ENCODE measurements at regions not wholly inside any gene's neighbourhood (a gene's known extent, or its start where the extent isn't known, plus 50 kb on each side); places are given as distances from the start of the nearest gene placed in this dataset.

DNA sequence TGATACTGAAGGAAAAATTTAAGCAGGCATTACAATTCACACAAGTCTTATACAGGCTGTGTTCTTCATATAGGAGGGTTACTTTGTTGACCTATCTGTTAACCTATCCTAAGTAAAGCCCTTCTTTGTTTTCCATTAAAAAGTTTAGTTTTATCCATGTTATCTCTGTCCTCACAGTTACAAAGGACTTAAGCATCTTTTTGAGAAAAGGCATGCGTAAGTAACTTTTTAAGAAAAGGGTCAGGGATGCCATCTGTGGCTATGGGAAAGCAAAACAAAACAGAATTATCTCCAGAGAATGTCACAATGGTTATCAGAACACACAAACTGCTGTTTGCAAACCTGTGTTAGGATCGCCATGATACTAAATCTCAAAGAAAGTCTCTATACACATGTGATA, 295.8 kb upstream of the MTPN start:
- TF ChIP-seq, protein P1, sequence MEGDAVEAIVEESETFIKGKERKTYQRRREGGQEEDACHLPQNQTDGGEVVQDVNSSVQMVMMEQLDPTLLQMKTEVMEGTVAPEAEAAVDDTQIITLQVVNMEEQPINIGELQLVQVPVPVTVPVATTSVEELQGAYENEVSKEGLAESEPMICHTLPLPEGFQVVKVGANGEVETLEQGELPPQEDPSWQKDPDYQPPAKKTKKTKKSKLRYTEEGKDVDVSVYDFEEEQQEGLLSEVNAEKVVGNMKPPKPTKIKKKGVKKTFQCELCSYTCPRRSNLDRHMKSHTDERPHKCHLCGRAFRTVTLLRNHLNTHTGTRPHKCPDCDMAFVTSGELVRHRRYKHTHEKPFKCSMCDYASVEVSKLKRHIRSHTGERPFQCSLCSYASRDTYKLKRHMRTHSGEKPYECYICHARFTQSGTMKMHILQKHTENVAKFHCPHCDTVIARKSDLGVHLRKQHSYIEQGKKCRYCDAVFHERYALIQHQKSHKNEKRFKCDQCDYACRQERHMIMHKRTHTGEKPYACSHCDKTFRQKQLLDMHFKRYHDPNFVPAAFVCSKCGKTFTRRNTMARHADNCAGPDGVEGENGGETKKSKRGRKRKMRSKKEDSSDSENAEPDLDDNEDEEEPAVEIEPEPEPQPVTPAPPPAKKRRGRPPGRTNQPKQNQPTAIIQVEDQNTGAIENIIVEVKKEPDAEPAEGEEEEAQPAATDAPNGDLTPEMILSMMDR (conservative IDR thresholded peaks at IDR 0.05): no peak
- Histone ChIP-seq H3T11ph (ENCODE audit: low read length) (no peak overlapping the region), H2AFZ (ENCODE audit: low read length) (no peak overlapping the region), H3K4me1 (ENCODE audit: insufficient read depth, low read length) (no peaks in the 10 kb centered on the region), H2BK20ac (ENCODE audit: low read depth, low read length, poor library complexity, severe bottlenecking) (no peak overlapping the region), H4K91ac (ENCODE audit: insufficient read length, low read depth, low read length) (no peak overlapping the region), H4K5ac (ENCODE audit: insufficient read length, low read depth, low read length) (no peak overlapping the region), H3K4me2 (ENCODE audit: insufficient read depth, insufficient read length, low read length) (no peak overlapping the region), H2BK12ac (ENCODE audit: insufficient read length, low read depth, low read length) (no peak overlapping the region), H3K23ac (ENCODE audit: insufficient read length, low read depth, low read length) (no peak overlapping the region), H4K20me1 (ENCODE audit: control insufficient read depth, insufficient read depth, insufficient read length) (no peaks in the 10 kb centered on the region), H2BK15ac (ENCODE audit: low read depth, low read length) (no peak overlapping the region), H3K9ac (ENCODE audit: extremely low read depth, insufficient read length, low read length) (no peak overlapping the region), H4K8ac (replicated peaks; ENCODE audit: insufficient read length, low read depth, low read length) (no peak overlapping the region), H2AK5ac (ENCODE audit: insufficient read length, low read length) (no peak overlapping the region), H3K14ac (ENCODE audit: insufficient read depth, low read length) (no peak overlapping the region), H3K18ac (ENCODE audit: insufficient read length, low read depth, low read length) (no peak overlapping the region), H3K27me3 (ENCODE audit: insufficient read depth, low read length) (no peaks in the 10 kb centered on the region), H3K23me2 (ENCODE audit: insufficient read length, low read depth, low read length, poor library complexity, severe bottlenecking) (no peaks in the 10 kb centered on the region), H3K9me3 (ENCODE audit: control insufficient read depth, low read depth, low read length) (no peaks in the 10 kb centered on the region), H3K56ac (ENCODE audit: insufficient read length, low read depth, low read length) (no peak overlapping the region), H3K27ac (ENCODE audit: insufficient read length, low read depth, low read length) (no peak overlapping the region), H3K79me2 (ENCODE audit: insufficient read depth, low read length) (no peaks in the 10 kb centered on the region), H2BK120ac (ENCODE audit: low read depth, low read length, poor library complexity, severe bottlenecking) (no peak overlapping the region), H3K4ac (ENCODE audit: low read depth, low read length) (no peak overlapping the region), H3K79me1 (ENCODE audit: insufficient read depth, low read depth, low read length, poor library complexity, severe bottlenecking) (no peaks in the 10 kb centered on the region), H2BK5ac (ENCODE audit: insufficient read length, low read length) (no peak overlapping the region)
- no CpG with 5 or more reads among the region's 2 CpGs for WGBS (ENCODE audit: extremely low coverage, insufficient read length, low lambda C conversion rate)
- peaks cover 2% of the 10 kb centered on the region; the same call in 1 of the 2 replicates for H3K27me3 Mint-ChIP-seq (ENCODE audit: low read depth)
- no peak overlapping the region for H3K4me3 Mint-ChIP-seq
- H3K9me3 Mint-ChIP-seq: peaks cover 4% of the 10 kb centered on the region in 2 experiments; a peak in 3 of 5 replicates
- H3K4me1 Mint-ChIP-seq: no peaks in the 10 kb centered on the region
- no peak overlapping the region for H3K27ac Mint-ChIP-seq
- H3K36me3 Mint-ChIP-seq (ENCODE audit: insufficient read depth in 1 of 3, low read depth in 3 of 3): peaks cover 0 to 4% (median 3%) of the 10 kb centered on the region in 3 experiments; a peak in 3 of 7 replicates
- DNase-seq: no peak
